ENCODE measurements at regions not wholly inside any gene's neighbourhood (a gene's known extent, or its start where the extent isn't known, plus 50 kb on each side); places are given as distances from the start of the nearest gene placed in this dataset.
"Not testable (repeated sequence)": the region's sequence is repeated elsewhere in the genome, so short reads cannot be mapped to it uniquely, and the experiment has no call there.

GRCh38 chr1:182159443-182159842 is 97.9 kb upstream of the ZNF648 start:
- Histone ChIP-seq H3K9ac (no peak overlapping the region), H3K27me3 (no peaks in the 10 kb centered on the region), H3K4me2 (no peak overlapping the region), H4K20me1 (no peaks in the 10 kb centered on the region), H3K36me3 (no peaks in the 10 kb centered on the region), H3K4me3 (no peak overlapping the region), H3K9me3 (replicated peaks in 1 of 11) (peaks cover 8 to 30% (median 22%) of the 10 kb centered on the region in 11 experiments; a peak in 19 of 22 replicates), H3K27ac (no peak overlapping the region), H3K4me1 (peaks cover 0 to 22% (median 0%) of the 10 kb centered on the region in 10 experiments; a peak in 4 of 20 replicates)
- TF ChIP-seq Cebpa-rat (IDR thresholded peaks at IDR 0.05), result no peak

GRCh38 chr1:182157187-182157586 is 95.7 kb upstream of the ZNF648 start:
- no peaks in the 10 kb centered on the region for H3K36me3 ChIP-seq
- no peak overlapping the region for H3K4me3 ChIP-seq
- no peak overlapping the region for H3K4me2 ChIP-seq
- H3K9me3 ChIP-seq (replicated peaks in 1 of 11), result peaks cover 8 to 30% (median 22%) of the 10 kb centered on the region in 11 experiments; a peak in 19 of 22 replicates
- no peaks in the 10 kb centered on the region for H4K20me1 ChIP-seq
- H3K4me1 ChIP-seq, result peaks cover 0 to 30% (median 0%) of the 10 kb centered on the region in 10 experiments; a peak in 6 of 20 replicates
- no peak for TF ChIP-seq Cebpa-rat (IDR thresholded peaks at IDR 0.05)
- H3K9ac ChIP-seq, result no peak overlapping the region
- no peak overlapping the region for H3K27ac ChIP-seq
- no peaks in the 10 kb centered on the region for H3K27me3 ChIP-seq

- H3K27ac ChIP-seq, H3K4me3 ChIP-seq, H3K27me3 ChIP-seq, H4K20me1 ChIP-seq, H3K36me3 ChIP-seq, H3K9ac ChIP-seq: not testable (repeated sequence)
- Histone ChIP-seq H3K4me1 (peaks cover 0 to 57% (median 6%) of the 10 kb centered on the region in 10 experiments; a peak in 13 of 20 replicates), H3K9me3 (replicated peaks in 1 of 11) (peaks cover 3 to 19% (median 13%) of the 10 kb centered on the region in 11 experiments; a peak in 19 of 22 replicates), H3K4me2 (peak overlapping the region in 2 of 11 experiments; percentile 85 to 86; a peak in 1 of 22 replicates)
Observed at GRCh38 chr1:182154425-182154824, 92.9 kb upstream of the ZNF648 start.

GRCh38 chr1:182149411-182149965 is 88.0 kb upstream of the ZNF648 start:
- peaks cover 0 to 95% (median 28%) of the 10 kb centered on the region in 10 experiments; a peak in 14 of 20 replicates for H3K4me1 ChIP-seq
- peak overlapping the region in 9 of 11 experiments; percentile 27 to 100 (median 81); a peak in 15 of 22 replicates for H3K27ac ChIP-seq
- peak in 5 of 11 experiments; percentile 68 to 88 (median 77); a peak in 9 of 22 replicates for TF ChIP-seq Cebpa-rat (IDR thresholded peaks at IDR 0.05)
- no peaks in the 10 kb centered on the region for H3K27me3 ChIP-seq
- no peak overlapping the region; a peak in 1 of 20 replicates for H3K4me3 ChIP-seq
- peak overlapping the region in 7 of 11 experiments; percentile 22 to 90 (median 77); a peak in 16 of 22 replicates for H3K4me2 ChIP-seq
- no peaks in the 10 kb centered on the region for H3K36me3 ChIP-seq
- no peaks in the 10 kb centered on the region for H4K20me1 ChIP-seq
- peak overlapping the region in 6 of 11 experiments; percentile 21 to 97 (median 78); a peak in 11 of 22 replicates for H3K9ac ChIP-seq
- H3K9me3 ChIP-seq (replicated peaks in 1 of 11), result no peaks in the 10 kb centered on the region

- H3K4me2 ChIP-seq, result peak overlapping the region in 6 of 11 experiments; percentile 15 to 90 (median 76); a peak in 9 of 22 replicates
- H3K4me3 ChIP-seq, result no peak overlapping the region
- no peak for TF ChIP-seq Cebpa-rat (IDR thresholded peaks at IDR 0.05)
Observed at GRCh38 chr1:182147951-182148350, 86.4 kb upstream of the ZNF648 start.

GRCh38 chr1:182147136-182147820 is 85.8 kb upstream of the ZNF648 start:
- H3K4me2 ChIP-seq, result peak overlapping the region in 5 of 11 experiments; percentile 36 to 90 (median 77); a peak in 10 of 22 replicates
- no peaks in the 10 kb centered on the region for H3K9me3 ChIP-seq (replicated peaks in 1 of 11)
- no peaks in the 10 kb centered on the region for H4K20me1 ChIP-seq
- no peak overlapping the region for H3K4me3 ChIP-seq
- H3K27ac ChIP-seq, result peak overlapping the region in 6 of 11 experiments; percentile 57 to 100 (median 92); a peak in 10 of 22 replicates
- 0 out of 22 replicates have a peak, but pooled peaks of 1 of the 11 experiments have one; percentile 31 for TF ChIP-seq Cebpa-rat (IDR thresholded peaks at IDR 0.05)
- no peaks in the 10 kb centered on the region for H3K27me3 ChIP-seq
- H3K36me3 ChIP-seq, result no peaks in the 10 kb centered on the region
- peak overlapping the region in 4 of 11 experiments; percentile 71 to 97 (median 90); a peak in 8 of 22 replicates for H3K9ac ChIP-seq
- peaks cover 0 to 94% (median 35%) of the 10 kb centered on the region in 10 experiments; a peak in 14 of 20 replicates for H3K4me1 ChIP-seq

More at GRCh38 chr1:182147951-182148350, 86.4 kb upstream of the ZNF648 start:
- Histone ChIP-seq H4K20me1 (no peaks in the 10 kb centered on the region), H3K9me3 (replicated peaks in 1 of 11) (no peaks in the 10 kb centered on the region), H3K27ac (peak overlapping the region in 7 of 11 experiments; percentile 8 to 100 (median 88); a peak in 12 of 22 replicates), H3K4me1 (peaks cover 0 to 94% (median 35%) of the 10 kb centered on the region in 10 experiments; a peak in 14 of 20 replicates), H3K27me3 (no peaks in the 10 kb centered on the region), H3K9ac (peak overlapping the region in 4 of 11 experiments; percentile 71 to 97 (median 90); a peak in 8 of 22 replicates), H3K36me3 (no peaks in the 10 kb centered on the region)

- Histone ChIP-seq H3K27ac (peak overlapping the region in 5 of 11 experiments; percentile 21 to 100 (median 97); a peak in 9 of 22 replicates), H3K4me3 (no peak overlapping the region), H3K9me3 (replicated peaks in 1 of 11) (no peaks in the 10 kb centered on the region), H3K4me1 (peaks cover 0 to 86% (median 35%) of the 10 kb centered on the region in 10 experiments; a peak in 14 of 20 replicates), H4K20me1 (no peaks in the 10 kb centered on the region), H3K4me2 (peak overlapping the region in 4 of 11 experiments; percentile 76 to 90 (median 80); a peak in 7 of 22 replicates), H3K36me3 (no peaks in the 10 kb centered on the region), H3K9ac (peak overlapping the region in 3 of 11 experiments; percentile 84 to 97 (median 95); a peak in 6 of 22 replicates), H3K27me3 (no peaks in the 10 kb centered on the region)
- no peak for TF ChIP-seq Cebpa-rat (IDR thresholded peaks at IDR 0.05)
Observed at GRCh38 chr1:182146286-182146685, 84.8 kb upstream of the ZNF648 start.

GRCh38 chr1:182145441-182145840 is 83.9 kb upstream of the ZNF648 start:
- Histone ChIP-seq H3K27ac (peak overlapping the region in 4 of 11 experiments; percentile 88 to 100 (median 98); a peak in 9 of 22 replicates), H3K4me2 (peak overlapping the region in 4 of 11 experiments; percentile 49 to 90 (median 79); a peak in 7 of 22 replicates), H3K9ac (peak overlapping the region in 3 of 11 experiments; percentile 85 to 97 (median 95); a peak in 6 of 22 replicates), H3K36me3 (no peaks in the 10 kb centered on the region), H3K4me1 (peaks cover 0 to 78% (median 35%) of the 10 kb centered on the region in 10 experiments; a peak in 14 of 20 replicates), H3K9me3 (replicated peaks in 1 of 11) (no peaks in the 10 kb centered on the region), H3K4me3 (no peak overlapping the region), H4K20me1 (no peaks in the 10 kb centered on the region), H3K27me3 (no peaks in the 10 kb centered on the region)
- TF ChIP-seq Cebpa-rat (IDR thresholded peaks at IDR 0.05), result no peak

All from BLaER1 treated with 17β-estradiol and CSF1 and Interleukin-3, amounts not matched to agents 10 nM and 100 nM (cell line).